ENCODE measurements at regions not wholly inside any gene's neighbourhood (a gene's known extent, or its start where the extent isn't known, plus 50 kb on each side); places are given as distances from the start of the nearest gene placed in this dataset.

DNA sequence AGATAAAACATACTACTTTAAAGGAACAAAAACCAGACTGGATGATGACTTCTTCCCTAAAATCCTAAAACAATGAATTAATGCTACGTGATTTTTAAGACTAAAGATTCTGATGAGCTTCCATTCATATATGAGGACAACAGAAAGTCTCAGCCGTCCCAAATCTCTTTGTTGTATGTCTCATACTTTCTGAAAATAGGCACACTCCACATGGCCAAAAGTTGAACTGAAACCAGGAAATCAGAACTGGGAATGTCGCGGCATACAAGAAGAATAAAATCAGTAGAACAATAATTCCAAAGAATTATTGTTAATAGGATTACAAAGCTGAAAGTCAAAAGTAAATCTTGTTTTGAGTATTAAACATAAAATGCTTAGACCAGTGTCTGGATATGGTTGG is 195.4 kb upstream of the GHITM start:
- ATAC-seq (no peak), DNase-seq (ENCODE audit: low read depth in 1 of 2, low spot score in 1 of 2) (no peak), FAIRE-seq (no peak)
- no peak overlapping the region for H3K27ac ChIP-seq
- CTCF ChIA-PET = no interaction called here
- no peak overlapping the region for H3K4me2 ChIP-seq
- TF ChIP-seq ESRRA (IDR thresholded peaks at IDR 0.05; ENCODE audit: borderline replicate concordance, low read length) = no peak
- TF ChIP-seq CBX2 (IDR thresholded peaks at IDR 0.05; ENCODE audit: borderline replicate concordance, low read depth) = no peak
- POLR2A ChIA-PET = no interaction called here
- no peaks in the 10 kb centered on the region for H3K9me3 ChIP-seq
- H3K4me1 ChIP-seq = no peaks in the 10 kb centered on the region
- no peak overlapping the region for H3K4me3 ChIP-seq
- 38% methylated on average over 4 of the region's 4 CpGs for WGBS (ENCODE audit: missing lambda C conversion rate)

DNA sequence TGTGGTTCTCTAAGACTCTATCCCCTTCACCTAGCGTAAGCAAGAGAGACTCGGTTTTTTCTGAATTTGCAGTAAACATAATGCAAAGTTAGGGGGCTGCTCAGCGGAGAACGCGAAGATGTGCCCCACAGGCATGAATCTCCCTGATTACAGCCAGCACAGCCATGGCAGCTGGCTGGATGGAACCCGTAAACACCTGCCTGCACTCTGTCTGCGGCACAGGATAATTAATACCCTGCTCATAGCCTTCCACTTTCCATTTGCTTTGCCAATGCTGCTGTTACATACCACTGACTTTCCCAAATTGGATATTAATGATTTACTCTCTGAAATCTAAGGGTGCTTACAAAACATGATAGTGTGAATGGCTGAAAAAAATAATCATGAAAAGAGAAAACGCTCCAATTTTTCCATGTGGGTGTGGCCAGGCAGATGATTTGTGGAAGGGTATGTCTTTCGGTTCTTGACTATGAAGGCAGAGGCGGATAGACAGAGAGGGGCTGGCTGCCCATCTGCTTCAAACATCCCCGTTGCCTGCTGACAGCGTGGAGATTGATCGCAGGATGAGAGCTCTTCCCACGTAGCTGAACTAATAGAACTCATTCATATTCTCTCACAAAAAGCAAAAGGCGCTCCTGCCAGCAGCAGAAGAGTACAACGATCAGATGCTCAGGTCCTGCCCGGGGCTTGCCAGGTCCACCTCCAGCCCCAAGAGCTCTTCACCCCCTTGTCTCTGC is 193.2 kb upstream of the GHITM start:
- H3K4me3 ChIP-seq = no peak overlapping the region
- ChIA-PET CTCF (interaction anchor here (0.5 to 1.2 kb wide), 2 partner anchors 9 to 548 kb away, joined by 3 to 4 read pairs; no protein-coding TSS in a partner anchor), POLR2A (no interaction called here)
- 22% methylated on average over 17 of the region's 17 CpGs for WGBS (ENCODE audit: missing lambda C conversion rate)
- DNase-seq (ENCODE audit: low read depth in 1 of 2, low spot score in 1 of 2) = no peak
- H3K9me3 ChIP-seq = no peaks in the 10 kb centered on the region
- ATAC-seq = no peak
- no peak overlapping the region for H3K4me2 ChIP-seq
- no peak for FAIRE-seq
- no peak for TF ChIP-seq HDAC2 (IDR thresholded peaks at IDR 0.05)
- no peak for TF ChIP-seq BHLHE40 (IDR thresholded peaks at IDR 0.05; ENCODE audit: low read depth, low read length)
- TF ChIP-seq GATA3 (IDR thresholded peaks at IDR 0.05; ENCODE audit: borderline replicate concordance) = no peak
- TF ChIP-seq FOSB (CRISPR knock-in tag; IDR thresholded peaks at IDR 0.05) = no peak
- TF ChIP-seq POLR2A (IDR thresholded peaks at IDR 0.05; ENCODE audit: low read length) = no peak
- no peak for TF ChIP-seq FOSL2 (IDR thresholded peaks at IDR 0.05)
- no peak for TF ChIP-seq FOSL2 (CRISPR knock-in tag; IDR thresholded peaks at IDR 0.05)
- TF ChIP-seq, protein P1, sequence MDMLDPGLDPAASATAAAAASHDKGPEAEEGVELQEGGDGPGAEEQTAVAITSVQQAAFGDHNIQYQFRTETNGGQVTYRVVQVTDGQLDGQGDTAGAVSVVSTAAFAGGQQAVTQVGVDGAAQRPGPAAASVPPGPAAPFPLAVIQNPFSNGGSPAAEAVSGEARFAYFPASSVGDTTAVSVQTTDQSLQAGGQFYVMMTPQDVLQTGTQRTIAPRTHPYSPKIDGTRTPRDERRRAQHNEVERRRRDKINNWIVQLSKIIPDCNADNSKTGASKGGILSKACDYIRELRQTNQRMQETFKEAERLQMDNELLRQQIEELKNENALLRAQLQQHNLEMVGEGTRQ (IDR thresholded peaks at IDR 0.05) = no peak
- no peak for TF ChIP-seq CBX8 (IDR thresholded peaks at IDR 0.05)
- TF ChIP-seq NR3C1 (IDR thresholded peaks at IDR 0.05) = no peak
- no peak for TF ChIP-seq SMC3 (IDR thresholded peaks at IDR 0.05)
- TF ChIP-seq, protein P2, sequence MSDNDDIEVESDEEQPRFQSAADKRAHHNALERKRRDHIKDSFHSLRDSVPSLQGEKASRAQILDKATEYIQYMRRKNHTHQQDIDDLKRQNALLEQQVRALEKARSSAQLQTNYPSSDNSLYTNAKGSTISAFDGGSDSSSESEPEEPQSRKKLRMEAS (IDR thresholded peaks at IDR 0.05) = no peak
- no peak for TF ChIP-seq NFE2L2 (conservative IDR thresholded peaks at IDR 0.05; ENCODE audit: low read length)
- no peak for TF ChIP-seq RNF2 (IDR thresholded peaks at IDR 0.05; ENCODE audit: borderline replicate concordance, low read depth)
- no peak for TF ChIP-seq SREBF2 (IDR thresholded peaks at IDR 0.05)
- TF ChIP-seq, protein P3, sequence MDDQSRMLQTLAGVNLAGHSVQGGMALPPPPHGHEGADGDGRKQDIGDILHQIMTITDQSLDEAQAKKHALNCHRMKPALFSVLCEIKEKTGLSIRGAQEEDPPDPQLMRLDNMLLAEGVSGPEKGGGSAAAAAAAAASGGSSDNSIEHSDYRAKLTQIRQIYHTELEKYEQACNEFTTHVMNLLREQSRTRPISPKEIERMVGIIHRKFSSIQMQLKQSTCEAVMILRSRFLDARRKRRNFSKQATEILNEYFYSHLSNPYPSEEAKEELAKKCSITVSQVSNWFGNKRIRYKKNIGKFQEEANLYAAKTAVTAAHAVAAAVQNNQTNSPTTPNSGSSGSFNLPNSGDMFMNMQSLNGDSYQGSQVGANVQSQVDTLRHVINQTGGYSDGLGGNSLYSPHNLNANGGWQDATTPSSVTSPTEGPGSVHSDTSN (IDR thresholded peaks at IDR 0.05) = no peak
- TF ChIP-seq CHD2 (IDR thresholded peaks at IDR 0.05; ENCODE audit: low read length, partially characterized antibody) = no peak
- TF ChIP-seq CEBPB (IDR thresholded peaks at IDR 0.05) = no peak
- no peak for TF ChIP-seq MAFK (IDR thresholded peaks at IDR 0.05; ENCODE audit: partially characterized antibody)
- no peak for TF ChIP-seq HOXB13 (CRISPR knock-in tag; IDR thresholded peaks at IDR 0.05; ENCODE audit: low read depth)
- no peak overlapping the region for H3K27ac ChIP-seq
- no peaks in the 10 kb centered on the region for H3K4me1 ChIP-seq

DNA sequence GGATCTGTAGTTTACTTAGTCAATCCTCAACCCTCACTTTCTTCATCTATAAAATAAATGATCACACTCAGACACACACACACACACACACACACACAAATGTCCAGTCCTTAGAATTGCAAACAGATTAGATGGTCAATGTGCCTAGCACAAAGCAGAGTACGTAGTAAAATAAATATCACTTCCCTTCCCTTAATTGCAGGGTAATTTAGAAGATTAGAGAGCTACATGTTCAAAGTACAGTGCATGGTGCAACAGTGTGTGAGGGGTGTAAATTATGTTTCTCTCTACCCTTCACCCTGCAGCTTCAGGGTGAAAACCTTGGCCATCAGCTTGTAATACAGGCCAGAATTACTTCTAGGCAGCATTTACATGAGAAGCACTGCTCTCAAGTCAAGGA is 187.0 kb upstream of the GHITM start:
- Histone ChIP-seq H3K27ac (no peak overlapping the region), H3K4me1 (no peaks in the 10 kb centered on the region), H3K4me3 (no peak overlapping the region), H3K9me3 (no peaks in the 10 kb centered on the region), H3K4me2 (no peak overlapping the region)
- ATAC-seq (no peak), FAIRE-seq (no peak), DNase-seq (ENCODE audit: low read depth in 1 of 2, low spot score in 1 of 2) (no peak)
- ChIA-PET POLR2A (no interaction called here), CTCF (no interaction called here)
- WGBS (ENCODE audit: missing lambda C conversion rate) = 4% methylated on average over 1 of the region's 1 CpG
- TF ChIP-seq, protein P4, sequence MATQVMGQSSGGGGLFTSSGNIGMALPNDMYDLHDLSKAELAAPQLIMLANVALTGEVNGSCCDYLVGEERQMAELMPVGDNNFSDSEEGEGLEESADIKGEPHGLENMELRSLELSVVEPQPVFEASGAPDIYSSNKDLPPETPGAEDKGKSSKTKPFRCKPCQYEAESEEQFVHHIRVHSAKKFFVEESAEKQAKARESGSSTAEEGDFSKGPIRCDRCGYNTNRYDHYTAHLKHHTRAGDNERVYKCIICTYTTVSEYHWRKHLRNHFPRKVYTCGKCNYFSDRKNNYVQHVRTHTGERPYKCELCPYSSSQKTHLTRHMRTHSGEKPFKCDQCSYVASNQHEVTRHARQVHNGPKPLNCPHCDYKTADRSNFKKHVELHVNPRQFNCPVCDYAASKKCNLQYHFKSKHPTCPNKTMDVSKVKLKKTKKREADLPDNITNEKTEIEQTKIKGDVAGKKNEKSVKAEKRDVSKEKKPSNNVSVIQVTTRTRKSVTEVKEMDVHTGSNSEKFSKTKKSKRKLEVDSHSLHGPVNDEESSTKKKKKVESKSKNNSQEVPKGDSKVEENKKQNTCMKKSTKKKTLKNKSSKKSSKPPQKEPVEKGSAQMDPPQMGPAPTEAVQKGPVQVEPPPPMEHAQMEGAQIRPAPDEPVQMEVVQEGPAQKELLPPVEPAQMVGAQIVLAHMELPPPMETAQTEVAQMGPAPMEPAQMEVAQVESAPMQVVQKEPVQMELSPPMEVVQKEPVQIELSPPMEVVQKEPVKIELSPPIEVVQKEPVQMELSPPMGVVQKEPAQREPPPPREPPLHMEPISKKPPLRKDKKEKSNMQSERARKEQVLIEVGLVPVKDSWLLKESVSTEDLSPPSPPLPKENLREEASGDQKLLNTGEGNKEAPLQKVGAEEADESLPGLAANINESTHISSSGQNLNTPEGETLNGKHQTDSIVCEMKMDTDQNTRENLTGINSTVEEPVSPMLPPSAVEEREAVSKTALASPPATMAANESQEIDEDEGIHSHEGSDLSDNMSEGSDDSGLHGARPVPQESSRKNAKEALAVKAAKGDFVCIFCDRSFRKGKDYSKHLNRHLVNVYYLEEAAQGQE (IDR thresholded peaks at IDR 0.05) = no peak
- no peak for TF ChIP-seq NFE2L2 (conservative IDR thresholded peaks at IDR 0.05; ENCODE audit: low read length)
- no peak for TF ChIP-seq RNF2 (IDR thresholded peaks at IDR 0.05; ENCODE audit: borderline replicate concordance, low read depth)
- TF ChIP-seq, protein P1 (IDR thresholded peaks at IDR 0.05) = no peak
- TF ChIP-seq TFCP2L1 (CRISPR knock-in tag; IDR thresholded peaks at IDR 0.05) = no peak
- no peak for TF ChIP-seq ZNF302 (CRISPR knock-in tag; IDR thresholded peaks at IDR 0.05)
- TF ChIP-seq CBX2 (IDR thresholded peaks at IDR 0.05; ENCODE audit: borderline replicate concordance, low read depth) = no peak
- TF ChIP-seq, protein P5, sequence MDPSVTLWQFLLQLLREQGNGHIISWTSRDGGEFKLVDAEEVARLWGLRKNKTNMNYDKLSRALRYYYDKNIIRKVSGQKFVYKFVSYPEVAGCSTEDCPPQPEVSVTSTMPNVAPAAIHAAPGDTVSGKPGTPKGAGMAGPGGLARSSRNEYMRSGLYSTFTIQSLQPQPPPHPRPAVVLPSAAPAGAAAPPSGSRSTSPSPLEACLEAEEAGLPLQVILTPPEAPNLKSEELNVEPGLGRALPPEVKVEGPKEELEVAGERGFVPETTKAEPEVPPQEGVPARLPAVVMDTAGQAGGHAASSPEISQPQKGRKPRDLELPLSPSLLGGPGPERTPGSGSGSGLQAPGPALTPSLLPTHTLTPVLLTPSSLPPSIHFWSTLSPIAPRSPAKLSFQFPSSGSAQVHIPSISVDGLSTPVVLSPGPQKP (IDR thresholded peaks at IDR 0.05; ENCODE audit: low read depth, low read length) = no peak
- no peak for TF ChIP-seq SREBF2 (IDR thresholded peaks at IDR 0.05)
- TF ChIP-seq GATA3 (IDR thresholded peaks at IDR 0.05; ENCODE audit: borderline replicate concordance) = no peak
- no peak for TF ChIP-seq NPAS2 (CRISPR knock-in tag; IDR thresholded peaks at IDR 0.05; ENCODE audit: borderline replicate concordance)
- TF ChIP-seq HEYL (CRISPR knock-in tag; IDR thresholded peaks at IDR 0.05) = no peak
- no peak for TF ChIP-seq FOSL2 (IDR thresholded peaks at IDR 0.05)
- TF ChIP-seq FOSL2 (CRISPR knock-in tag; IDR thresholded peaks at IDR 0.05) = no peak
- no peak for TF ChIP-seq MAFK (IDR thresholded peaks at IDR 0.05; ENCODE audit: partially characterized antibody)

Measured in A549 (cell line).